Middle frontal gyrus (tissue), 1 donor: ENCODE measurements at regions not wholly inside any gene's neighbourhood (a gene's known extent, or its start where the extent isn't known, plus 50 kb on each side); places are given as distances from the start of the nearest gene placed in this dataset.
"Not testable (repeated sequence)": the region's sequence is repeated elsewhere in the genome, so short reads cannot be mapped to it uniquely, and the experiment has no call there.

Experiments used
- DNase-seq: peaks from one replicate; pipeline ENCODE4 v3.0.0-alpha.2; 2015; ENCODE audit warnings: low spot score; ENCODE audit errors: extremely low spot score

GRCh38 chr16:10272250-10272854, 90.1 kb upstream of the GRIN2A start:
- not testable (repeated sequence) for DNase-seq

- DNase-seq, result not testable (repeated sequence)
These were observed 93.2 kb upstream of the GRIN2A start for GRCh38 chr16:10275214-10275996.

- no peak for DNase-seq
These were observed 95.4 kb upstream of the GRIN2A start for GRCh38 chr16:10277597-10277996.

- DNase-seq, result no peak
These were observed 98.3 kb upstream of the GRIN2A start for GRCh38 chr16:10280262-10281170.

GRCh38 chr16:10282367-10282766, 100.1 kb upstream of the GRIN2A start:
- DNase-seq, result no peak

- not testable (repeated sequence) for DNase-seq
These were observed 101.0 kb upstream of the GRIN2A start for GRCh38 chr16:10283246-10283645.

- not testable (repeated sequence) for DNase-seq
These were observed 95.3 kb upstream of the ATF7IP2 start for GRCh38 chr16:10290467-10291105.

GRCh38 chr16:10292197-10292596, 93.7 kb upstream of the ATF7IP2 start:
- not testable (repeated sequence) for DNase-seq

- not testable (repeated sequence) for DNase-seq
These were observed 92.9 kb upstream of the ATF7IP2 start for GRCh38 chr16:10292976-10293375.

GRCh38 chr16:10294153-10294552, 91.7 kb upstream of the ATF7IP2 start:
- DNase-seq, result not testable (repeated sequence)

- DNase-seq, result no peak
These were observed 88.9 kb upstream of the ATF7IP2 start for GRCh38 chr16:10296956-10297340.

GRCh38 chr16:10297341-10298006, 88.4 kb upstream of the ATF7IP2 start:
- no peak for DNase-seq

GRCh38 chr16:10300905-10301304, 85.0 kb upstream of the ATF7IP2 start:
- no peak for DNase-seq

GRCh38 chr16:10301547-10301946, 84.3 kb upstream of the ATF7IP2 start:
- not testable (repeated sequence) for DNase-seq

GRCh38 chr16:10305912-10306311, 79.9 kb upstream of the ATF7IP2 start:
- DNase-seq, result no peak

GRCh38 chr16:10308305-10309193, 77.3 kb upstream of the ATF7IP2 start:
- DNase-seq, result no peak

- no peak for DNase-seq
These were observed 76.5 kb upstream of the ATF7IP2 start for GRCh38 chr16:10309271-10309932.

- no peak for DNase-seq
These were observed 73.9 kb upstream of the ATF7IP2 start for GRCh38 chr16:10312008-10312407.
